HAP-1 (cell line): ENCODE measurements at regions not wholly inside any gene's neighbourhood (a gene's known extent, or its start where the extent isn't known, plus 50 kb on each side); places are given as distances from the start of the nearest gene placed in this dataset.

Experiments used
- DNase-seq, 2 experiments: peaks; one replicate each; pipeline ENCODE4 v3.0.0-alpha.2; 2016 to 2020; ENCODE audit warnings: low spot score in 2 of 2
- H3K27me3 ChIP-seq: fragments of 250-450 bp; sonication (Bioruptor Pico); 2 replicates; pipeline ENCODE4 v1.5.1; 2020; ENCODE audit warnings: low read depth, mild to moderate bottlenecking, moderate library complexity
- H3K36me3 ChIP-seq: fragments of 250-450 bp; sonication (Bioruptor Pico); replicated peaks from 2 replicates; pipeline ENCODE4 v1.5.1; 2020; ENCODE audit warnings: mild to moderate bottlenecking
- H3K4me1 ChIP-seq: fragments of 250-450 bp; sonication (Bioruptor Pico); 2 replicates; pipeline ENCODE4 v1.5.1; 2020; ENCODE audit warnings: mild to moderate bottlenecking
- H3K4me3 ChIP-seq: fragments of 250-450 bp; sonication (Bioruptor Pico); 2 replicates; pipeline ENCODE4 v1.5.1; 2020; ENCODE audit warnings: mild to moderate bottlenecking, moderate library complexity
- H3K9me3 ChIP-seq: fragments of 250-450 bp; sonication (Bioruptor Pico); 2 replicates; pipeline ENCODE4 v1.5.1; 2020; ENCODE audit warnings: mild to moderate bottlenecking, moderate library complexity
- in situ Hi-C: fragments of 300-500 bp; cut with MboI; formaldehyde crosslinking; loops from 3 replicates; pipeline ENCODE4 v1.14.3; 2020; ENCODE audit warnings: low sequenced_read_pairs, inconsistent platforms, mixed read lengths

GRCh38 chr3:76582098-76582497 lies 457.8 kb upstream of the ROBO2 start:
- no peaks in the 10 kb centered on the region for H3K9me3 ChIP-seq
- in situ Hi-C loops = no loop called here
- DNase-seq = no peak

GRCh38 chr3:76582632-76583378 lies 457.1 kb upstream of the ROBO2 start:
- H3K36me3 ChIP-seq = no peaks in the 10 kb centered on the region
- no peak overlapping the region for H3K4me3 ChIP-seq
- H3K9me3 ChIP-seq = no peaks in the 10 kb centered on the region
- in situ Hi-C loops = no loop called here
- H3K4me1 ChIP-seq = no peaks in the 10 kb centered on the region; the same call in 1 of the 2 replicates
- no peaks in the 10 kb centered on the region for H3K27me3 ChIP-seq
- DNase-seq = no peak

More at GRCh38 chr3:76582098-76582497, 457.8 kb upstream of the ROBO2 start:
- no peaks in the 10 kb centered on the region; the same call in 1 of the 2 replicates for H3K4me1 ChIP-seq
- H3K4me3 ChIP-seq = no peak overlapping the region
- no peaks in the 10 kb centered on the region for H3K27me3 ChIP-seq
- no peaks in the 10 kb centered on the region for H3K36me3 ChIP-seq

- Histone ChIP-seq H3K36me3 (no peaks in the 10 kb centered on the region), H3K9me3 (no peaks in the 10 kb centered on the region), H3K4me3 (no peak overlapping the region), H3K4me1 (no peaks in the 10 kb centered on the region; the same call in 1 of the 2 replicates), H3K27me3 (no peaks in the 10 kb centered on the region)
- in situ Hi-C loops = no loop called here
- DNase-seq = peak in 1 of 2 experiments; percentile 38
Measured at GRCh38 chr3:76585794-76586392, 454.0 kb upstream of the ROBO2 start.

GRCh38 chr3:76586471-76586870 lies 453.4 kb upstream of the ROBO2 start:
- Histone ChIP-seq H3K9me3 (no peaks in the 10 kb centered on the region), H3K4me3 (no peak overlapping the region), H3K4me1 (no peaks in the 10 kb centered on the region; the same call in 1 of the 2 replicates), H3K27me3 (no peaks in the 10 kb centered on the region), H3K36me3 (no peaks in the 10 kb centered on the region)
- in situ Hi-C loops = no loop called here
- no peak for DNase-seq

GRCh38 chr3:76610150-76610549 lies 429.7 kb upstream of the ROBO2 start:
- Histone ChIP-seq H3K4me1 (no peaks in the 10 kb centered on the region), H3K9me3 (no peaks in the 10 kb centered on the region), H3K4me3 (no peak overlapping the region), H3K36me3 (no peaks in the 10 kb centered on the region), H3K27me3 (no peaks in the 10 kb centered on the region)
- in situ Hi-C loops = no loop called here
- no peak for DNase-seq

DNA sequence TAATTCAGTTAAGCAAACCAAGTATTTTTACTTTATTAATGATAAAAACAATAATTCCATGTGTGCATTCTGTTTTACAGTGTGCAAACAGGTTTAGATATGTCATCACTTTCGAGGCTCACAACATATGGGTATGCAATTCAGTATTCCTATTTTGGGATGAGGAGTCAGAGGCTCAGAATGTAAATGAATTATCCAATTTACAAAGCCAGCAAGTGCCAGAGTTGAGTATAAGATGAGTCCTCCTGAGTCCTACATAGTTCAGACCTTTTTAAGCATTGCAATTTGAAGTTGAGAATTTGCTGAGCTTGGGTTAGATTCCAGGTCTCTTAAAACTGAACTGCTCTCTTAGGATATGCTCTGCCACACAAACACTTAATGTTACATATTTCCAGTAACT lies 424.2 kb upstream of the ROBO2 start:
- H3K4me1 ChIP-seq = no peaks in the 10 kb centered on the region
- no peaks in the 10 kb centered on the region for H3K36me3 ChIP-seq
- in situ Hi-C loops = no loop called here
- DNase-seq = no peak
- H3K9me3 ChIP-seq = no peaks in the 10 kb centered on the region; the same call in 1 of the 2 replicates
- no peak overlapping the region for H3K4me3 ChIP-seq
- H3K27me3 ChIP-seq = no peaks in the 10 kb centered on the region

DNA sequence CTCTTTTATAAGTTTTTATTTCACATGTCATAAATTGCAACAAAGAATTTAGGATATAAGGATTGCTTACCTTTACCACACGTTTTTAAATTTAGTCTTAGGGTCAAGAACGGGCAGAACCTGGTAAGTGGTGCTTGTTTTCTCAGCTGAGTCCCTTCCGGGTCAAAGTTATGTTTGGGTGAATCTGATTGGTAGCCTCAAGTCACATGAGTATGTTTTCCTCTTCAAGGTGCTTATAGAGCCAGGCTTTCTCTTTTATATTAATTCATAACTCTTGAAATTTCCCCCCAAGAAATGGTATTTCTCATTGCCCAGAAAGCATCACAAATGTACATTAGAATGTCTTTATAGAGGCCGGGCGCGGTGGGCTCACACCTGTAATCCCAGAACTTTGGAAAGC lies 415.7 kb upstream of the ROBO2 start:
- no peak for DNase-seq
- in situ Hi-C loops = no loop called here
- Histone ChIP-seq H3K4me1 (peaks cover 9% of the 10 kb centered on the region; the same call in 1 of the 2 replicates), H3K27me3 (no peaks in the 10 kb centered on the region), H3K9me3 (no peaks in the 10 kb centered on the region; the same call in 1 of the 2 replicates), H3K4me3 (no peak overlapping the region), H3K36me3 (no peaks in the 10 kb centered on the region)

GRCh38 chr3:76627236-76627635 lies 412.7 kb upstream of the ROBO2 start:
- no peaks in the 10 kb centered on the region for H3K36me3 ChIP-seq
- no peak for DNase-seq
- no peaks in the 10 kb centered on the region for H3K9me3 ChIP-seq
- H3K27me3 ChIP-seq = no peaks in the 10 kb centered on the region
- peaks cover 16% of the 10 kb centered on the region for H3K4me1 ChIP-seq
- H3K4me3 ChIP-seq = no peak overlapping the region
- in situ Hi-C loops = no loop called here

DNA sequence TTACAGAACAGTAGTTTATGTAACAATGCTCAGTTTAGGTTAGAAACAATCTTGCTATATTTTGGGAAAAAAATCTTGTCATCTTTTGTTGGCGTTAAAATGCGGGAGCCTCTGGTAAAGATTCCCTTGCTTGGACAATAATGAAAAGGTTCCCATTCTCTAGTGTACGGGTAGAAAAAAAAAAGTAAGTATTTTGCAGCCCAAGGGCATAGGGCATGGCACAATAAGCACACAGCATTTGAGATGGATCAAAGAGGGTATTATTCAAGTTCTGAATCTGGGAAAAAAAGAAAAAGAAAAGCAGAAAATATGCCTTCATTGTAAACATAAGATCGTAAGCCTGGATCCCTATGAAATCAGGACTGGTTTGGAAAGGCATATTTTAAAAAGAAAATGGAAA lies 408.6 kb upstream of the ROBO2 start:
- no peaks in the 10 kb centered on the region for H3K36me3 ChIP-seq
- peaks cover 28% of the 10 kb centered on the region for H3K4me1 ChIP-seq
- no peaks in the 10 kb centered on the region for H3K9me3 ChIP-seq
- no peaks in the 10 kb centered on the region for H3K27me3 ChIP-seq
- no peak overlapping the region for H3K4me3 ChIP-seq
- in situ Hi-C loops = no loop called here
- peak in 1 of 2 experiments; percentile 11 for DNase-seq

GRCh38 chr3:76638006-76638405 lies 401.9 kb upstream of the ROBO2 start:
- Histone ChIP-seq H3K27me3 (no peaks in the 10 kb centered on the region), H3K4me3 (no peak overlapping the region), H3K4me1 (peaks cover 14% of the 10 kb centered on the region), H3K36me3 (no peaks in the 10 kb centered on the region), H3K9me3 (no peaks in the 10 kb centered on the region)
- in situ Hi-C loops = no loop called here
- DNase-seq = no peak

GRCh38 chr3:76643623-76644304 lies 396.1 kb upstream of the ROBO2 start:
- DNase-seq = peak in 1 of 2 experiments; percentile 20
- peaks cover 10% of the 10 kb centered on the region for H3K4me1 ChIP-seq
- H3K36me3 ChIP-seq = no peaks in the 10 kb centered on the region
- no peak overlapping the region for H3K4me3 ChIP-seq
- no peaks in the 10 kb centered on the region for H3K9me3 ChIP-seq
- H3K27me3 ChIP-seq = no peaks in the 10 kb centered on the region
- in situ Hi-C loops = no loop called here

DNA sequence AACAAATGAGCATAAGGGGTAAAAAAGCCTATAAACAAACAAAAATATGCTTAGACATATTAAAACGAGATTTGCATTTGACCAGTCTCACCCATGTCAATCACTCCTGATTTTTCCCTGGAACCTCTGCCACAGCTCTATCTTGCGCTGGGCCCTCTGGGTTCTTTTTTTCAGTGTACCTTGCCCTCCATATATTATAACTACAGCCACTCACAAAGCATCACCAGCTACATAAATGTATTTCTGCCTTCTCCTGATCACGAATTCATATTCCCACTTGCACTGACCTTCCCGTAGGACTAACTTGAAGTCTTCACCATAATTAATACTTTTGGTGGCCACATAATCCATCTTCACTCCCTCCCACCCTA lies 395.6 kb upstream of the ROBO2 start:
- peaks cover 10% of the 10 kb centered on the region for H3K4me1 ChIP-seq
- no peaks in the 10 kb centered on the region for H3K9me3 ChIP-seq
- in situ Hi-C loops = no loop called here
- no peak overlapping the region for H3K4me3 ChIP-seq
- no peak for DNase-seq
- H3K27me3 ChIP-seq = no peaks in the 10 kb centered on the region
- no peaks in the 10 kb centered on the region for H3K36me3 ChIP-seq

- DNase-seq = peak in 1 of 2 experiments; percentile 59
- Histone ChIP-seq H3K27me3 (peaks cover 3% of the 10 kb centered on the region; the same call in 1 of the 2 replicates), H3K36me3 (no peaks in the 10 kb centered on the region), H3K4me1 (peaks cover 10% of the 10 kb centered on the region), H3K9me3 (no peaks in the 10 kb centered on the region), H3K4me3 (no peak overlapping the region)
- in situ Hi-C loops = no loop called here
Measured at GRCh38 chr3:76645724-76646123, 394.2 kb upstream of the ROBO2 start.
